A673 (cell line): ENCODE measurements at regions not wholly inside any gene's neighbourhood (a gene's known extent, or its start where the extent isn't known, plus 50 kb on each side); places are given as distances from the start of the nearest gene placed in this dataset.

Source experiments
- BruUV-seq: library from RNA; stranded (reverse); fragments of 400-500 nt; replicated peaks from 2 replicates; lab custom pipeline; 2021; lab: Mats Ljungman, UMichigan
- CTCF ChIA-PET: fragments of 300-600 bp; sonication (Branson Sonifier 250); formaldehyde crosslinking; loops from one replicate; lab custom pipeline; 2022; ENCODE audit warnings: antibody characterized with exemption; lab: Charles Lee
- POLR2A ChIA-PET: fragments of 300-600 bp; sonication (Branson Sonifier 250); formaldehyde crosslinking; loops from one replicate; lab custom pipeline; 2022; ENCODE audit warnings: antibody characterized with exemption; ENCODE audit not compliant: low non-redundant PET; lab: Charles Lee
- DNase-seq: peaks from one replicate; pipeline ENCODE4 v3.0.0-alpha.2; 2015; ENCODE audit warnings: low spot score
- H3K27ac ChIP-seq: fragments of 200-600 bp; sonication (generic); 2 replicates; pipeline ENCODE4 v1.5.1; 2016; ENCODE audit warnings: mixed run types, low read depth, mild to moderate bottlenecking, mixed read lengths, antibody characterized with exemption, low read length; ENCODE audit not compliant: poor library complexity, severe bottlenecking
- H3K27me3 ChIP-seq: fragments of 200-600 bp; sonication (generic); replicated peaks from 2 replicates; pipeline ENCODE4 v1.6.1; 2017; ENCODE audit warnings: mixed run types, low read depth, mild to moderate bottlenecking, mixed read lengths, antibody characterized with exemption, low read length; ENCODE audit not compliant: insufficient read depth, poor library complexity
- H3K36me3 ChIP-seq: fragments of 200-600 bp; sonication (generic); 2 replicates; pipeline ENCODE4 v1.6.1; 2016; ENCODE audit warnings: mixed run types, mild to moderate bottlenecking, mixed read lengths, antibody characterized with exemption, low read length; ENCODE audit not compliant: insufficient read depth, poor library complexity, severe bottlenecking
- H3K4me1 ChIP-seq: fragments of 200-600 bp; sonication (generic); 2 replicates; pipeline ENCODE4 v1.6.1; 2017; ENCODE audit warnings: mixed run types, mild to moderate bottlenecking, mixed read lengths, antibody characterized with exemption, low read length; ENCODE audit not compliant: insufficient read depth, poor library complexity, severe bottlenecking
- H3K4me3 ChIP-seq: fragments of 200-600 bp; sonication (generic); 2 replicates; pipeline ENCODE4 v1.5.1; 2016; ENCODE audit warnings: low read depth, mixed run types, mild to moderate bottlenecking, mixed read lengths, low read length; ENCODE audit not compliant: poor library complexity, severe bottlenecking
- H3K9me3 ChIP-seq: fragments of 200-600 bp; sonication (generic); 2 replicates; pipeline ENCODE4 v1.6.1; 2016; ENCODE audit warnings: mixed run types, low read depth, mild to moderate bottlenecking, mixed read lengths, antibody characterized with exemption, low read length; ENCODE audit not compliant: poor library complexity, severe bottlenecking
- CTCF ChIP-seq: fragments of 300-800, 200-600 bp; sonication (generic); conservative IDR thresholded peaks from 2 replicates; pipeline ENCODE4 v1.5.1; 2017; ENCODE audit warnings: low read depth, mild to moderate bottlenecking, antibody characterized with exemption, low read length, moderate library complexity, mixed read lengths
- EZH2 ChIP-seq: fragments of 200-600 bp; sonication (generic); IDR thresholded peaks from 2 replicates; pipeline ENCODE4 v1.6.1; 2017; ENCODE audit warnings: borderline replicate concordance, low read depth, mild to moderate bottlenecking, mixed read lengths, antibody characterized with exemption, low read length; ENCODE audit not compliant: poor library complexity, severe bottlenecking
- intact Hi-C: fragments of 100-400 bp; cut with micrococcal nuclease; formaldehyde crosslinking; loops from one replicate; pipeline ENCODE4 v1.10.0; 2022; ENCODE audit not compliant: unreplicated experiment

- Histone ChIP-seq H3K36me3 (no peaks in the 10 kb centered on the region), H3K27ac (no peak overlapping the region), H3K4me1 (peaks cover 10% of the 10 kb centered on the region), H3K27me3 (no peaks in the 10 kb centered on the region), H3K4me3 (no peak overlapping the region), H3K9me3 (no peaks in the 10 kb centered on the region)
- no TSS peak for BruUV-seq
- CTCF ChIA-PET: no interaction called here
- intact Hi-C loops: no loop called here
- POLR2A ChIA-PET: no interaction called here
- DNase-seq: peak; percentile 61
- no peak for TF ChIP-seq EZH2
- no peak for TF ChIP-seq CTCF
These were observed 118.7 kb upstream of the CDH5 start for GRCh38 chr16:66247516-66248481.

- CTCF ChIA-PET: no interaction called here
- POLR2A ChIA-PET: no interaction called here
- intact Hi-C loops: no loop called here
These were observed 120.6 kb upstream of the CDH5 start for GRCh38 chr16:66245868-66246267.

GRCh38 chr16:66245072-66245471, 121.4 kb upstream of the CDH5 start:
- Histone ChIP-seq H3K4me1 (peaks cover 10% of the 10 kb centered on the region), H3K36me3 (no peaks in the 10 kb centered on the region), H3K9me3 (no peaks in the 10 kb centered on the region), H3K4me3 (no peak overlapping the region), H3K27ac (no peak overlapping the region), H3K27me3 (no peaks in the 10 kb centered on the region)
- ChIA-PET POLR2A (no interaction called here), CTCF (no interaction called here)
- intact Hi-C loops: no loop called here
- DNase-seq: no peak
- TF ChIP-seq CTCF (no peak), EZH2 (no peak)
- BruUV-seq: no TSS peak

More at GRCh38 chr16:66245868-66246267, 120.6 kb upstream of the CDH5 start:
- DNase-seq: no peak
- H3K36me3 ChIP-seq: no peaks in the 10 kb centered on the region
- H3K4me1 ChIP-seq: peaks cover 10% of the 10 kb centered on the region
- BruUV-seq: no TSS peak
- no peaks in the 10 kb centered on the region for H3K9me3 ChIP-seq
- H3K27ac ChIP-seq: no peak overlapping the region
- no peaks in the 10 kb centered on the region for H3K27me3 ChIP-seq
- H3K4me3 ChIP-seq: no peak overlapping the region
- no peak for TF ChIP-seq EZH2
- no peak for TF ChIP-seq CTCF
